ENCODE measurements at regions not wholly inside any gene's neighbourhood (a gene's known extent, or its start where the extent isn't known, plus 50 kb on each side); places are given as distances from the start of the nearest gene placed in this dataset.

DNA sequence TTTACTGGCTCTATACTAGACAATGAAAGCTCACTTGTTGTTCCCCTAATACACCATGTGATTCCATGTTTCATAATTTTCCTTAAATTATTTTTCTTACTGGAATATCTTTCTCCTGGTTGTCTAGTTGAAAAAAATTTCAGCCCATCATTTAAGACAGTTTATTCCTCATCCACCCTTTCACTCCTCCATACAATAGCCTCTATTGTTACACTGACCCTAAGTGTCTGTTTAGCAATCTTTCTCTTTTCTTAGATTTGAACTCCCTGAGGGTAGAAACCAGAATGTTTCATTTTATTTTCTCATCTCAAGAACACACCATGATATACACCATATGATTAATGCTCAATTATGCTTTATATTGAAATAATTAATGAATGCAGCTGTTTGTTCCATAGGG lies 413.4 kb upstream of the ITGA1 start:
- H3K4me3 ChIP-seq (ENCODE audit: low read depth in 1 of 2, low read length in 1 of 2) = no peak overlapping the region
- H3K27me3 ChIP-seq = no peaks in the 10 kb centered on the region
- no peaks in the 10 kb centered on the region for H3K4me1 ChIP-seq (ENCODE audit: control insufficient read depth in 1 of 2, insufficient read depth in 1 of 2, low read depth in 1 of 2, low read length in 1 of 2)
- H3K9me3 ChIP-seq = no peaks in the 10 kb centered on the region
- TF ChIP-seq, protein P1, sequence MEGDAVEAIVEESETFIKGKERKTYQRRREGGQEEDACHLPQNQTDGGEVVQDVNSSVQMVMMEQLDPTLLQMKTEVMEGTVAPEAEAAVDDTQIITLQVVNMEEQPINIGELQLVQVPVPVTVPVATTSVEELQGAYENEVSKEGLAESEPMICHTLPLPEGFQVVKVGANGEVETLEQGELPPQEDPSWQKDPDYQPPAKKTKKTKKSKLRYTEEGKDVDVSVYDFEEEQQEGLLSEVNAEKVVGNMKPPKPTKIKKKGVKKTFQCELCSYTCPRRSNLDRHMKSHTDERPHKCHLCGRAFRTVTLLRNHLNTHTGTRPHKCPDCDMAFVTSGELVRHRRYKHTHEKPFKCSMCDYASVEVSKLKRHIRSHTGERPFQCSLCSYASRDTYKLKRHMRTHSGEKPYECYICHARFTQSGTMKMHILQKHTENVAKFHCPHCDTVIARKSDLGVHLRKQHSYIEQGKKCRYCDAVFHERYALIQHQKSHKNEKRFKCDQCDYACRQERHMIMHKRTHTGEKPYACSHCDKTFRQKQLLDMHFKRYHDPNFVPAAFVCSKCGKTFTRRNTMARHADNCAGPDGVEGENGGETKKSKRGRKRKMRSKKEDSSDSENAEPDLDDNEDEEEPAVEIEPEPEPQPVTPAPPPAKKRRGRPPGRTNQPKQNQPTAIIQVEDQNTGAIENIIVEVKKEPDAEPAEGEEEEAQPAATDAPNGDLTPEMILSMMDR (IDR thresholded peaks at IDR 0.05) = no peak
- no peaks in the 10 kb centered on the region for H3K36me3 ChIP-seq
- no peak overlapping the region for H3K27ac ChIP-seq

DNA sequence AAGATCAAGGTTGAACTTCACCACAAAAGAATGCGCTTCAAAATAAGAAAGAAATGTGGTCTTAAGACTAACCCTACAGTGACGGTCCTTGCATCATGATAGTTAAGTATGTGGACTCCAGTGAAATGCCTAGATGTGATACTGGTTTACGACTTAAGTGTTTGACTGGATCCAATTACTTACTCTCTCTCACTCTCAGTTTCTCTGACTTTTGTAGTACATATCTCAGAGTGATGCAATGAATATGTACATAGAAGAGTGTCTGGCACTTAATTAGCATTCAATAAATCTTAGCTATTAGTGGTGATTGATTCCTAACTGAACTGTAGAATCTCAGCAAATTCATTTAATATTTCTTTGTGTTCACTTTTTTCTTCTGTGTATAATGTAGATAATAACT lies 411.7 kb upstream of the ITGA1 start:
- H3K4me3 ChIP-seq (ENCODE audit: low read depth in 1 of 2, low read length in 1 of 2) = no peak overlapping the region
- no peaks in the 10 kb centered on the region for H3K27me3 ChIP-seq
- no peaks in the 10 kb centered on the region for H3K4me1 ChIP-seq (ENCODE audit: control insufficient read depth in 1 of 2, insufficient read depth in 1 of 2, low read depth in 1 of 2, low read length in 1 of 2)
- H3K27ac ChIP-seq = no peak overlapping the region
- H3K36me3 ChIP-seq = no peaks in the 10 kb centered on the region
- TF ChIP-seq, protein P1 (IDR thresholded peaks at IDR 0.05) = no peak
- H3K9me3 ChIP-seq = no peaks in the 10 kb centered on the region

- H3K9me3 ChIP-seq = no peaks in the 10 kb centered on the region
- H3K4me3 ChIP-seq (ENCODE audit: low read depth in 1 of 2, low read length in 1 of 2) = no peak overlapping the region
- no peaks in the 10 kb centered on the region for H3K27me3 ChIP-seq
- no peak overlapping the region for H3K27ac ChIP-seq
- H3K4me1 ChIP-seq (ENCODE audit: control insufficient read depth in 1 of 2, insufficient read depth in 1 of 2, low read depth in 1 of 2, low read length in 1 of 2) = no peaks in the 10 kb centered on the region
- H3K36me3 ChIP-seq = no peaks in the 10 kb centered on the region
- TF ChIP-seq, protein P1 (IDR thresholded peaks at IDR 0.05) = no peak
Measured at GRCh38 chr5:52376592-52376991, 411.1 kb upstream of the ITGA1 start.

- no peaks in the 10 kb centered on the region for H3K4me1 ChIP-seq (ENCODE audit: control insufficient read depth in 1 of 2, insufficient read depth in 1 of 2, low read depth in 1 of 2, low read length in 1 of 2)
- no peaks in the 10 kb centered on the region for H3K27me3 ChIP-seq
- no peak overlapping the region for H3K4me3 ChIP-seq (ENCODE audit: low read depth in 1 of 2, low read length in 1 of 2)
- no peaks in the 10 kb centered on the region for H3K36me3 ChIP-seq
- H3K9me3 ChIP-seq = no peaks in the 10 kb centered on the region
- H3K27ac ChIP-seq = no peak overlapping the region
- TF ChIP-seq, protein P1 (IDR thresholded peaks at IDR 0.05) = no peak
Measured at GRCh38 chr5:52378237-52378636, 409.5 kb upstream of the ITGA1 start.

GRCh38 chr5:52388349-52388748 lies 399.4 kb upstream of the ITGA1 start:
- TF ChIP-seq, protein P1 (IDR thresholded peaks at IDR 0.05) = no peak
- Histone ChIP-seq H3K4me3 (ENCODE audit: low read depth in 1 of 2, low read length in 1 of 2) (no peak overlapping the region), H3K27me3 (no peaks in the 10 kb centered on the region), H3K4me1 (ENCODE audit: control insufficient read depth in 1 of 2, insufficient read depth in 1 of 2, low read depth in 1 of 2, low read length in 1 of 2) (no peaks in the 10 kb centered on the region), H3K9me3 (no peaks in the 10 kb centered on the region), H3K36me3 (no peaks in the 10 kb centered on the region), H3K27ac (no peak overlapping the region)

DNA sequence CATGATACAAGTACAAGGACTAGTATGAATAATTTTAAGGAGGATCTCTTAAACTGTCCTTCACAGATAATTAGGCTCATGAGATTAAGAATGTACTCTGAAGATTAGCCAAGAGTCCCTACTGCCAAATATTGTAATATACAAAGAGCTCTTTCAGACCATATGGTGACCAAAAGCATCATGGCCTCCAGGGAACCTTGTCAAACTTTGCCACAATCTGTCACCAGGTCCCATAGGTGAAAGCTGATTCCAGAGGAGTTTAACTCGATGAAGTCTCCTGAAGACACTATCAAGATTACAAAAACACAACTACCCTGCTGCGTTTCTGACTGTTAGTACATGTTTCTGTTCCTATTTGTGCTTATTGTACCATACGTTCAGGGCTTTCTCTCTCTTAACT lies 395.4 kb upstream of the ITGA1 start:
- Histone ChIP-seq H3K36me3 (no peaks in the 10 kb centered on the region), H3K4me3 (ENCODE audit: low read depth in 1 of 2, low read length in 1 of 2) (no peak overlapping the region), H3K9me3 (no peaks in the 10 kb centered on the region), H3K27ac (no peak overlapping the region), H3K4me1 (ENCODE audit: control insufficient read depth in 1 of 2, insufficient read depth in 1 of 2, low read depth in 1 of 2, low read length in 1 of 2) (no peaks in the 10 kb centered on the region), H3K27me3 (no peaks in the 10 kb centered on the region)
- TF ChIP-seq, protein P1 (IDR thresholded peaks at IDR 0.05) = no peak
